SKM-1 (cell line): ENCODE measurements at regions not wholly inside any gene's neighbourhood (a gene's known extent, or its start where the extent isn't known, plus 50 kb on each side); places are given as distances from the start of the nearest gene placed in this dataset.

Source experiments
- DNase-seq: peaks from one replicate; lab custom pipeline; 2025; ENCODE audit not compliant: unreplicated experiment; lab: John Stamatoyannopoulos, UW

DNA sequence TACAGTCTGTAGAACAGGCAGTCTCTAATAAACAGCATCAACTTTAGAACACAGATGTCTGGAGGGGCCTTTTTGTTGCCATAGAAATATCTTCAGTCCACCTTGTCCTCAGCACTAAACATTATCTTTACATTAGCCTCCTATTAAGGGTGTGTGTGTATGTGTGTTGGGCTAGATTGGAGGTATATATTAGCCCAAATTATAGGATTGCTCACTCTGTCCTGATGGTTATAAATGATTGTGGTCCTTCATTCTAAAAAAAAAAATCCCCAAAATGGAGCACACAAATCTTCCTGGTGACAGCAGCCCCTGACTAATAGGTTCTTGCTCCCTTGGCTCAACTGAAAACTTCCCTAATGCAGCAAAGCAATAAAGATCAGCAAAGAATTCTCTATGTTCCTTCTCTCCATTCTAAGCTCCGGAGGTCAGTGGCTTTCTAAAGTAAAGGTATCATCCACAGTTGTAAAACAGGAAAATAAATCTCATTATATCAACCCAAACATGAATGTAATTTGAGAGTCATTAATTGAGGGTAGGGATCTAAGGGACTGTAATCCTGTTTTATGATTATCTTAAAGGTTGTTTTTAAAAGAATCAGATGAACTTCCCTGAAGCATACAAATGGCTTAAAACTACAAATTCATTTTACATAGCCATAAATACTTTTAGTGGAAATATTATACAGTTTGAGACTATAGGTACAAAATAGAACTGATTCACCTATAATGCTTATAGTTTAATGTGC lies 232.7 kb downstream of the KLF12 start:
- DNase-seq: no peak

DNA sequence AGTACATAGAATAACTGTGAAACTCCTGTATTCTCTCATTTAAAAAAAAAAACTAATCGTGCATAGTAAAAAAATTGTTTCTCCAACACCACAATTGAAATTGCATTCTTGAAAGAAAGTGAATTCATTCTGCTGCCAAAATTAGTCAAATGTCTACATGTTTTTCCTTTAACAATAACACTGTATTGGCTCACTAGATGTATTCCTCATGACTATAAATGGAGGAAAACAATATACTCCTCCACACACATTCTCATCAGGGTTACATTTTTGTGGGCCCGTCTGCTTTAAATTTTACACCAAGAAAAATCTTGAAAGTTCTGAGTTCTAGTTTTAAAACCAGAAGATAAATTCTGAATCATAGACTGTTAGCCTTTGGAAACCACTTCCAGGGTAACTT lies 233.6 kb downstream of the KLF12 start:
- no peak for DNase-seq

DNA sequence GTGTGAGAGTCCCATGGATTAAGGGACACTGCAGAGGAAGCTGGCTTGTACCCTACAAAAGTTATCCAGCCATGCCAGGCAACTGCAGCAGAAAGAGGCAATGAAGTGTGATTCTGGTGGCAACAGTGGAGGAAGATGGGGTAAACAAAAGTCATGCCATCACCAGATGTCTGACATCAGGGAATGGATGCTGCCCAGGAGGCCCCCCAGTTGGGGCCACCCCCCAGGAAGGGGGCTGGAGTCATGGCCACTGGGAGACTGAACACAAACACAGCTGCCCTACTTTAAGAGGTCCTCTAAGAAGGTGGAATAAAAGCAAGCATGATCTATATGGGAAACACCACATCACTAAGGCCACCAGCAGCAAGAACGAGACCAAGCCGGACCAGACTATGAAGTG lies 235.3 kb downstream of the KLF12 start:
- no peak for DNase-seq

DNA sequence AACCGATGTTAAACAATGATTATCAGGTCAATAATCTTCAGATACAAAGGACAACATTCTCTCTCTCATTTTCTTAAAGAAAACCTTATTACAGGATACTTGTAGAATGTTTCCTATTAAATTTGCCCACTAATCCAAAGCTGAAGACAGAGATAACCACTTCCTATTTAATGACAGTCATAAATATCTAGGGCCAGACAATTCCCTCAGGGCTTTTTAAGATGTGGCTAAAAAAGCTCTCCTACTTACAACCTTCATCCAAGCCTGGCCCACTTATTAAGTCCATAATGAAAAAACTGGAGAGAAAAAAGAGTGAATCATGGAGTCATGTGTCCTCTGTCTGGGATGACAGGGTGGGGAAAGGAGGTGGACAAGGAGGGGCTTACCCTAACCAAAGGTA lies 235.9 kb downstream of the KLF12 start:
- no peak for DNase-seq

DNA sequence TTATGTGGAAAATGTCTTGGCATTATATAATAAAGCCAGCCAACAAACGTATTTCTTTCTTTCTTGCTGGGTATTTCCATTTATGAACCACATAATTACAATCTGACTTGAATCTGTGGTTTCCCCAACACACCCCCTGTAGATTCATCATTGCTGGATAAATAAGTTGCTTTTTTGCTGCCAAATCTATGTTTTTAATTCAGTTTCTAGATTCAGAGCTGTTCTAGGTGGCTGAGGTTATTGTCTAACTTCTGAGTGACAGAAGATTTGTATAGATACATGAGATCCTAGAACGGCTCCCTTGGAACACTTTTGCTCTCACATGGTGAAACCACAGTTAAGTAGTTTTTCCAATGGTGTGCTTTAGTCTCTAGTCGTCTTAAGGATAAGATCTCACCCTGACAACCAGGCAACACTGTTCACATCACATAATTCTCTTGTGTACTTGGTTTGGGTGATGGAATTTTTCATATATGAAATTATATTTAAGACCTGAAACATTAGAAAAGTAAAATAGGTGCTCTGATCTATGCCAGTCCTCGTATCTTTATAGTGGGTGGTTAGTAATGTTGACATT lies 239.1 kb downstream of the KLF12 start:
- DNase-seq: no peak

DNA sequence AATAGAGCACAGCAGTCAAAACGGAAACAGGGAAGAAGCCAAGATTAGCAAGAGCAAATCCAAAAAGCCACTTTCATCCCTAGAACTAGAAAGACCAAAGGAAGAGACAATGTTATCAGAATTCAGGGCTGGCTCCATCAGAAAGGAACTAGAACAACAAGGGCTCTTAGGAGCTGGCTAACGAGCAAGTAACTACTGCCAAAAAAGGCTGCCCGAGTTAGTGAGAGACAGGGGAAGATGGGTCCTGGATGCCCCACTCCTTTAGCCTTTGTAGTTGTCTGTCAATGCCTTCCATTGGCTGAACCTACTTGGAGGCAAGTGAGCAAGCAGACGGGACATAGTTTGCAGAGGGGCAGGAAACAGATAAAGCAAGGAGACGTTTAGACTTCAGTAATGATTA lies 240.4 kb downstream of the KLF12 start:
- DNase-seq: no peak

DNA sequence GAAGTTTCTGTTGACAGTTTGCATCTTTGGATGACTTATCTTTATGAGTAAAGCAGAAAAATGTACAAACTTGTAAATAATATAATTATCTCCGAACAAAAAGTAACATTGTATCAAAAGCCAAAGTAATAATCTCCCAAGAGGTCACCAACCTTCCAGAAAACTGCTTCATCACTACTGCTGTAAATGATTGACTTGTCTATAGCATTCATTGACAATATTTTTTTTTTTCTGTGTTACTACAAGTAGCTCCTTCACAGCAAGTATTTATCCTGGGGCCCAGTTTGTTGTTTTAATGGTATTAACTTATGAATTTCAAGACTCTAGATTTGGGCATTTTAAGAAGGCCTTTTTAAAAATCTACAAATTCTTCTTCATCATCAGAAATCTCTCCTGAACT lies 242.4 kb downstream of the KLF12 start:
- no peak for DNase-seq

DNA sequence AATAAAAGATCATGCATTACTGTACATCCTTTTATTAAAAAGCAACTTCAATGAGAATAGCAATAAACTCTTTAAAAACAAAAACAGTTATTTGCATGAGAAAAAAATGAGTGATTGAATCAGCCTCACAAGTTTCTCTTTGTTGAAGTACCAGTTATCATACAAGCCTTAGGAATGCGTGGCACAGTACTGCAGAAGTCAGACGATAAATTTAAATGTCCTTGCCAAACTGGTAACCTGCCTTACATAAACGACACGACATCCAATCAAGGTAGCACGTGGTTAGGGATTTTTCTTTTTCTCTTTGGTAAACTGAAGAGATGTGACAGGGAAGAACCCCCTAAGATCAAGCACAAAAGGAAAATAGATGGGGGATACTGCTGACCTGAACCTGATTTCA lies 251.0 kb downstream of the KLF12 start:
- DNase-seq: no peak

DNA sequence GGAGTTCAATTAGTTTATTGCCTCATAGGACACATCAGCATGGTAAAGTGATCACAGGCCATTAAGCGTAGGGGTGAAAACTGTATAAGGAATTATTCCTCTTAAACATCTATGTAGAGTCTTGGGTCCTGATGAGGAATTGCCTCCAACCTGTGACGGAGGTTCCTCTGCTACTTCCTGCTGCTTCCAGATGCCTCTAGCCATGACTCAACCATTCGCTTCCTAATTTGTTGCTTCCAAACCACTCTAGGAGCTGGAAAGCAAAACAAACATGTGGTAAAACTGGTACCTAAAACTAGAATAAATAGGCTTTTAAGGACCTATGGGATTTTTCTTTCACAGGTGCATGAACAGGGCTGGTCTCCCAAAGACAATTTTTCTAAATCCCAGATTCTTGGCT lies 253.8 kb downstream of the KLF12 start:
- no peak for DNase-seq

DNA sequence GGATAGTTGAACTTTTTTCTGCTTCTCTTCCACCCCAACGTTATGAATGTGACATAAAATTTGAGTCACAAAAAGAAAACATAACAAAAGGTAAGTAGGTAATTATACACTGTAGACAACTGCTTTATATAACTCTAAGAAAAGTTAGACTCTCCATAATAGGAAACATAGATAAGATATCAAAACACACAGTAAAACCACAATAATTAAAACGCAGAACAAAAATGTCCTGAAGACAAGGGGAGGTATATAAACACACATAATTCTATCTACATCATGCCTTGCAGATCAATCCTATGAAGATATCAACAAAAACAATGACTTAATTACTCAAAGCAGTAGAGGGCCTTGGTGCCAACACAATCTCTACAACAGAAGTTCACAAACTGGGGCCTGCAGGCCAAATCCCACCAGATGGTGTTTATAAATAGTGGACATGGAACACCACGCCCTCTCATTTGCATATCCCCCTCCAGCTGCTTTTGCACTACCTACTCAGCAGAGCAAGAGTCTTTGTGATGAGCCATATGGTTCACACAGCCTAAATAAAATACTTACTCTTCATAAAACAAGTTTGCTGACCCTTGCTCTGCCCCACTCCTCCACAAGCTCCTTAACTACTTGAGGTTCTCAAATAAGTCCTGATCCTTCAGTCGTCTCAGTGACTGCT lies 254.7 kb downstream of the KLF12 start:
- no peak for DNase-seq

DNA sequence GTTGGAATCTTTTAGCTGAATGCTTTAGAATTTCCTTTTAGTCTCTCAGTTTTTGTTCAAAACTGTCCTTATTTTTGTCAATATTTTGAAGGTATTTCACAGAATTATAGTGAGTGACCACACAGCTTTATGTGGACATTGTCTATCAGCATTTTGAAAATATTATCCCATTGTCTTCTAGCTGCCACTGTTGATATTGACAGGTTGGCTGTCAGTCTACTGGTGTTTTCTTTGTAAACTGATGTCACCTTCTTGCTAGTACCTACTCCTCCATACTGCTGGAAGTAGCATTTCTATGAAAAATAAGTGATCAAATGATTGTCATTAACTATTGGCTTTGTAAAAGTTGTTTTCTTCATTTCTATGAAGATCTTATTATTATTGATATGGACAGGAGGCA lies 256.8 kb downstream of the KLF12 start:
- DNase-seq: no peak

DNA sequence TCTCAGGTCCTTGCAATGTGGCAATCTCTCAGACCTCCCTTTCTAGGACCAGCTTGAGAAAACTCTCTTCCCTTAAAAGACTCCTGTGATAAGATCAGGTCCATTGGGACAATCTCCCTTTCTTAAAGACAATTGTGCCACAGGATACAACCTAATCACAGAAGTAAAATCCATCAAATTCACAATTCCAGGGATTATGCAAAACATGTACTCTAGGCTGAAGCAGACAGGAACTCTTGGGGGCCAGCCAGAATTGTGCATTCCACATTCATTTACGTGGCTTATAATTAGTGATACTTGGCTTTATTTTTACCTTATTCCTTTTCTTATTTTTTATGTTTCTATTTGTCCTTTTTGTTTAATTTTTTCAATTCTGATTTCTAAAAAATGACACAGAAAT lies 257.9 kb downstream of the KLF12 start:
- no peak for DNase-seq

DNA sequence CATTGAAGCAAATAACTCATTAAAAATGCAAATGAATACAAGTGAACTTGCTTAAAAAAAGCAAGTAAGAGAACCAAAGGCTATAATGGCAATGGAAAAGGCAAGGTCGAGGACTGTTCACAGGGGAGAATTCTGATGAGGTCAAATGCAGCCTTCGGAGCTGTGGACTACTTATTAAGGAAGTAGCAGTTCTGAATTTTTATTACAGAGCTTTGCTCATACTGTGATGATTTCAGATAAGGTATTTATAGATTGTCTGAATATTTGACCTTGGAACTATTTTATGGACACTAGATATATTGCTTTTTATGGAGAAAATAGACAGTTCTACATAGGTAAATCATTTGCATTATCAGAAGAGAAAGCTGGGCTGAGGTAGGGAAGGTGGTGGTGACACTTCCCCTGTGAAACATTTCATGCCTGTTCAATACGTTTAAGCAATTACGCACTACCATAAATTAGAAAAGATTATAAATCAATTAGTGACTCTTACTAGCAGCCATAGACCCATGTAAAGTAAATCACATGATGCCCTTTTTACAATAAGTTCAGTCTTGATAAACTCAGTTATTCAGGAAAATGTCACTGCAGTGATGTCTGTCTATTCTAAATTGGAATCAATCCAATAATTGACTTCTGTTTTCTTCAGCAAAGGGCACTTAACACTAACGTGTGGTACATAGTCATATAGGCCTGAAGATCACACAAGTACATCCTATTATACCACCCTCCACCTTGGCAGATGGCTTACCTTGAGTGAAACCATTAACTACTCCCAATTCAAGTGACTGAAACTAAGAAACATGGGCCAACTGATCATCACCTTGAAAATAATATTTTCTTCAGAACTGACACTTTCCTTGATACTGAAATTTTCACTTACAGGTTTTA lies 260.0 kb downstream of the KLF12 start:
- no peak for DNase-seq

DNA sequence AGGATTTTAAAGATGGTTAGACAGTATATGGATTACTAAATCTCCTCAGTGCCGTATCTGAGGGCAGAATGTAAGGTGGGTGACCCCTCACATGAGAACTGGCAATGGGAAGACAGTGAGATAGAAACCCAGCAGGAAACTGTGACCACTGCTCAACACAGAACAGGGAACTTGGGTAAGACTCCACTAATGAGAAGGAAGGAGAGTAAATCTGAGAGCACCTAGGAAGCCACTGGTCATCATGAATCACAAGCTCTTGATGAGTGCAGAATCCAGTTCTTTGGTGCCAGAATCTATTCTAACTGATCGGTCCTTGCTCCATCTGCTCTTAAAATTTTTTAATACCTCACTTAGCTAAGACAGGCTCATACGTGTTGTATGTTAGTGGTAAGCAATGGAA lies 261.8 kb downstream of the KLF12 start:
- DNase-seq: no peak

DNA sequence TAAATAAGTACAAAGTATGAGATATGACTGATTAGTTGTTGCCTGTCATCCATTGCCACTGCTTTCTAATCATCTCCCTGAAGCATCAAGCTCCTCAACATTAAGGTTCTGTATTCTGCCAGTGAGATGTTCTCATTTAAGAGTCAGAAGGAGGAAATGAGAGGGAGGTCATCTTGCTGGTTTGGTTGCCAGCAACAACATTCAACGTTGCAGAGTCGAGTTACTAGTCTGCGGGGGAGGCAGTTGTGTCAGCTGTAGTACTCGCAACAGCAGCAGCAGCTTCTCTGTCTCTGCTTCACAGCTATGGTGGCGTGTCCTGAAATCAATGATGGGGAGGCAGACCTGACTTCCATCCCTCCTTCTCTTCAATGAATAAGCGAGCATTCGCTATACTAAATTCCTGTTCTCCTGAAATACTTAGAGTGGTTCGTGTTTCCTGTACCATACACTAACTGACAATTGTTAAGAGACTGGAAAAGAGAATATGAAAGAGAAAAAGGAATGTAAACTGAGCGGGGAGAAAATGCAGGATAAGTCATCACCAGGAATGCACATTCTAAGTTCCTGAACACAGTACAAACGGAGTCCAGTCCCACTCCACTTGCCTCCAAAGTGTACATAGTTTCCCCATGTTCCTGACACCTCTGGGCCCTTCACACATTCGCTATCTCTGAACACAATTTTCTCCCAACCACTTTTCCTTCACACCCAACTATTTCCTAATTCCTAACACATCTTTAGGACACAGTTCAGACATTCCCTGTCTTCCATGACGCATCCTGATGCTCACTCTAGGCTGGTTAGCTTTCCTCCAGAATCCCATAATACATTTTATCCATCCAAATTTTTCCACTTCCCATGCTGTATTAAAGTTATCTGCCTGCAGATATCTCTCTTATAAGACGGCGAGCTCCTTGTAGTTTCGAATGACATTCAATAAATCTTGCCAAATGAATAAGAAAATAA lies 263.0 kb downstream of the KLF12 start:
- no peak for DNase-seq

DNA sequence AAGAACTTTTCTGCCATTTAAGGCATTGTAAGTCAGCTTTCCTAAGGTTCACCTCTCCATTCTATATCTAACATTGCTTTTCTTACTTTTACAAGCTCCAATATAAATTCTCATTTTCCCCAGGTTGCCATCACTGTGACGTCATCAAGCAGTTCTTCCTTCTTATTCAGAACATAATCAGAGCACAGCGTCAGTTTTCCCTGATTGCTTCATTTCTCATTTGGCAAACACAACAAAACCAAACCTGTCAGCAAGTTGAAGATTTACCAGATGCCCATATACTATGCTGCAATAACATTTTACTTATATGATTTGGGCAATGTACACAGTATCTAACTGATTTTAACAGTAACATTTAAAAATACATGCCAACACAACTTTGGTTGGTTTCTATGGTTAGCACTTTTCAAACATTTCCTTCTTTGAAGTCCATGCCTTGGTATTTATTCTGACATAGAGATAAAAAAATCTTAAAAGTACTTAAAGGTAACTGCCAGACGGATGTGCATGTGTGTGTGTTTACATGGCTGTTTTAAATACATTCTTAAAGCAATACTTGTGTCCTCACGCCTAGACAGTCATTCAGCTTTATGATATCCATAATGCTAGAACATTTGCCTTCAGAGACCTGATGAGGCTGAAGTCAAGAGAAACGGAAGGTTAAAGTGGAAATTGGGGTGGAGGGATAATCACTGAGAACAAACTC lies 264.0 kb downstream of the KLF12 start:
- DNase-seq: no peak

DNA sequence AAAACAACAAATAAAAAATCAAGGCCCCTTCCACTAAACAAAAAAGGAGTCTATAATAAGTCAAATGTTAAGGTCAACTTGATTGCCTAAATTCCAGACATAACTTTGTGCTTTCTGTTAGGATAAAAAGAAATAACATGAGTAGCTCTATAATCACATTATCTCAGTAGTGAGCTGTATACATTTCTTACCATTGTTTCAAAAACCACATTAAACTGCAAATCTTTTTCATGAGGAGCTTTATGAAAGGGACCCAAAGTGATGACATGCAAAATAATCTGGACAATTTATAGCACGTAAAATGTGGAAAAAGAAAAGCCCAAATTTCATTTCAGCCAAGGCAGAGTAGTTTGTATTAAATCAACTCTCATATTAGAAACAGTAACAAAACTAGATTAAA lies 269.2 kb downstream of the KLF12 start:
- no peak for DNase-seq

DNA sequence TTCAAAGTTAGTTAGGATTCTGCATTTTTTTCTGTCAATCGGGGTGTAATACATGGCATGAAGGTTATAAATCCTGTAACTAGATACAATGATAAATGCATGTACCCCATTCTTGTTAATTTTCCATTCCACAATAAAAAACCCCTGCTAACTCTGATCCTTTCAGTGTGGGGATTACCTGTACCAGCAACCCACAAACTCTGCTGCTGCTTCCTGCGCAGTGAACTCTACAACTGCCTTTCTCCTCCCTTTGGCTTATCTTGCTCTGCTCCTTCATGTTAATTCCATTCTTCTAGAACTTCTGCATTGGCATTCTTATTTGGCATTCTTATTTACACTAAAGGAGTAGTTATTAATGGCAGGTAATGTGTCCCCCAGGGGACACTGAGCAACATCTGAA lies 273.1 kb downstream of the KLF12 start:
- no peak for DNase-seq

DNA sequence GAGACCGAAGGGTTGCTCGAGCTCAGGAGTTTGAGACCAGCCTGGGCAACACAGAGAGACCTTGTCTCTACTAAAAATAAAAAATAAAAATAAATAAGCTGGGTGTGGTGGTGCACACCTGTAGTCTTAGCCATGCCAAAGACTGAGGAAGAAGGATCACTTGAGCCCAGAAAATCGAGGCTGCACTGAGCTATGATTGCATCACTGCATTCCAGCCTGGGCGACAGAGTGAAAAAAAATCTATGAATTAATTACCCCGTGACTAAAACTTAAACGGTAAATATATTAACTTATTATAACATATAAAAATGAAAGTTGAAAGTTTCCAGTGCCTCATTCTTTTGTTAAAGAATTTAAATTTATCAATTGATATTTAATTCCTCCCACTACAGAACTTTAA lies 273.7 kb downstream of the KLF12 start:
- DNase-seq: no peak

DNA sequence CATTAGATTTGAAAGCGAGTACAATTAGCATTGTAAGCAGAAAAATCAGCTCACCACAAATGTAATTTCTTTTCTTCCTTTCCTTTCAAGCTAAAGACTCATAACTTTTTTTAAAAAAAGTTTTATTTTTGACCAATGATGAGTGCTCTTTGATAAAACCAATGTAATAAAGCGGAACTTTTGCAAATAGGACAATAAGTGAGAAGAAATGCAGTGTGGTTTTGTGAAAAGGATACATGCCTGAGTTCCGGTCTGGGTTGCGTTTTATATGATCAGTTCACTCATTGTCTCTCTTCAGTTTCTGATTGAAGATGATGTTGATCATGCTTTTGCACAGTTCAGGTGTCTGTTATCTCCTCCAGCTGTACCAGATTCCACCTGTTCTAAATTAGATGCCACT lies 274.4 kb downstream of the KLF12 start:
- no peak for DNase-seq
